HCT116 (cell line): ENCODE measurements at regions not wholly inside any gene's neighbourhood (a gene's known extent, or its start where the extent isn't known, plus 50 kb on each side); places are given as distances from the start of the nearest gene placed in this dataset.

Experiments used
- ATAC-seq: fragments of 200-7000 bp; cut with Tn5 transposase; 2 replicates; pipeline ENCODE4 v1.9.1; 2020; ENCODE audit warnings: mild to moderate bottlenecking, moderate library complexity
- BruUV-seq: library from RNA; stranded (reverse); fragments of 400-500 nt; replicated peaks from 2 replicates; lab custom pipeline; 2021; lab: Mats Ljungman, UMichigan
- CTCF ChIA-PET: fragments of 300-600 bp; sonication (Branson Sonifier 250); formaldehyde crosslinking; loops from one replicate; lab custom pipeline; 2021; ENCODE audit warnings: antibody characterized with exemption; lab: Charles Lee
- POLR2A ChIA-PET: fragments of 300-600, 350-600 bp; sonication (Branson Sonifier 250); formaldehyde crosslinking; loops from one replicate; lab custom pipeline; 2021; ENCODE audit warnings: antibody characterized with exemption; lab: Charles Lee
- RAD21 ChIA-PET, 2 experiments: fragments of 300-600 bp; sonication (Branson Sonifier 250); formaldehyde crosslinking; loops; one replicate each; lab custom pipeline; 2023; ENCODE audit warnings: low total read pairs in 2 of 2; ENCODE audit not compliant: uncharacterized antibody in 2 of 2, unreplicated experiment in 2 of 2, low non-redundant PET in 1 of 2; lab: Charles Lee
- DNase-seq: peaks from one replicate; pipeline ENCODE4 v3.0.0-alpha.2; 2010; ENCODE audit warnings: low read depth, low spot score
- H2AFZ ChIP-seq: fragments of 200-600 bp; shearing (Covaris generic), sonication (generic); 2 replicates; pipeline ENCODE4 v1.6.1; 2017; ENCODE audit warnings: low read depth, mixed run types, mixed read lengths, antibody characterized with exemption, low read length; ENCODE audit not compliant: poor library complexity, severe bottlenecking
- H3K27ac ChIP-seq: 2 replicates; pipeline ENCODE4 v1.5.1; 2012; ENCODE audit warnings: low read depth, low read length
- H3K27me3 ChIP-seq: fragments of 200-600 bp; sonication (generic); 2 replicates; pipeline ENCODE4 v1.6.1; 2016; ENCODE audit warnings: mixed run types, low read length, mixed read lengths; ENCODE audit not compliant: insufficient read depth
- H3K36me3 ChIP-seq, 2 experiments: fragments of 200-500 bp in 1 of 2; fragments of 200-600 bp in 1 of 2; sonication (Bioruptor generic) in 1 of 2; sonication (generic) in 1 of 2; 2 replicates each; pipeline versions ENCODE4 v1.5.1 to v1.6.1; 2014 to 2016; ENCODE audit warnings: low read length in 2 of 2, inconsistent platforms in 1 of 2, mixed read lengths in 1 of 2, mixed run types in 1 of 2; ENCODE audit not compliant: insufficient read depth in 2 of 2, control insufficient read depth in 1 of 2
- H3K4me1 ChIP-seq, 2 experiments: fragments of 200-600 bp in 1 of 2; sonication (generic) in 1 of 2; 2 replicates each; pipeline versions ENCODE4 v1.5.1 to v1.6.1; 2012 to 2017; ENCODE audit warnings: low read length in 2 of 2, inconsistent platforms in 1 of 2, mild to moderate bottlenecking in 1 of 2, mixed read lengths in 1 of 2, mixed run types in 1 of 2, moderate library complexity in 1 of 2; ENCODE audit not compliant: insufficient read depth in 2 of 2, control insufficient read depth in 1 of 2
- H3K4me2 ChIP-seq: fragments of 200-600 bp; sonication (generic); 2 replicates; pipeline ENCODE4 v1.6.1; 2017; ENCODE audit warnings: mixed run types, low read length, mixed read lengths
- H3K4me3 ChIP-seq, 2 experiments: fragments of 200-600 bp in 1 of 2; sonication (generic) in 1 of 2; replicated peaks in 1 of 2; 2 replicates each; pipeline ENCODE4 v1.5.1; 2011 to 2016; ENCODE audit warnings: low read length in 2 of 2, control low read depth in 1 of 2, low read depth in 1 of 2, mild to moderate bottlenecking in 1 of 2, mixed read lengths in 1 of 2, mixed run types in 1 of 2
- H3K79me2 ChIP-seq: fragments of 200-600 bp; sonication (generic); 2 replicates; pipeline ENCODE4 v1.6.1; 2017; ENCODE audit warnings: mild to moderate bottlenecking, mixed run types, low read length, moderate library complexity, mixed read lengths; ENCODE audit not compliant: insufficient read depth
- H3K9ac ChIP-seq: fragments of 200-600 bp; sonication (generic); 2 replicates; pipeline ENCODE4 v1.6.1; 2016; ENCODE audit warnings: low read length, mixed read lengths
- H3K9me2 ChIP-seq: fragments of 200-600 bp; sonication (generic), shearing (Covaris generic); 2 replicates; pipeline ENCODE4 v1.6.1; 2017; ENCODE audit warnings: mixed run types, mild to moderate bottlenecking, moderate library complexity; ENCODE audit not compliant: insufficient read depth
- H3K9me3 ChIP-seq, 2 experiments: fragments of 200-500 bp in 1 of 2; fragments of 200-600 bp in 1 of 2; sonication (Bioruptor generic) in 1 of 2; sonication (generic) in 1 of 2; 2 replicates each; pipeline ENCODE4 v1.6.1; 2014 to 2017; ENCODE audit warnings: low read length in 2 of 2, mixed read lengths in 2 of 2, inconsistent platforms in 1 of 2, low read depth in 1 of 2, mild to moderate bottlenecking in 1 of 2, mixed run types in 1 of 2, moderate library complexity in 1 of 2; ENCODE audit not compliant: control insufficient read depth in 1 of 2, insufficient read depth in 1 of 2
- H4K20me1 ChIP-seq: fragments of 200-600 bp; sonication (generic), shearing (Covaris generic); 2 replicates; pipeline ENCODE4 v1.6.1; 2017; ENCODE audit warnings: mixed run types, mild to moderate bottlenecking, moderate library complexity; ENCODE audit not compliant: insufficient read depth
- FOSL1 ChIP-seq: IDR thresholded peaks from 2 replicates; pipeline ENCODE4 v1.6.1; 2012; ENCODE audit warnings: low read depth
- POLR2A ChIP-seq: IDR thresholded peaks from 2 replicates; pipeline ENCODE4 v1.7.0; 2011; ENCODE audit warnings: borderline replicate concordance; ENCODE audit not compliant: insufficient read depth, insufficient read length; ENCODE audit errors: extremely low read depth
- SIN3A ChIP-seq: IDR thresholded peaks from 2 replicates; pipeline ENCODE4 v1.6.1; 2012; ENCODE audit warnings: low read depth
- SP1 ChIP-seq: IDR thresholded peaks from 2 replicates; pipeline ENCODE4 v1.6.1; 2012; ENCODE audit warnings: low read depth
- TCF7L2 ChIP-seq: IDR thresholded peaks from 2 replicates; pipeline ENCODE4 v1.7.0; 2011; ENCODE audit warnings: borderline replicate concordance, inconsistent platforms; ENCODE audit not compliant: insufficient read depth, insufficient read length; ENCODE audit errors: extremely low read depth
- YY1 ChIP-seq: IDR thresholded peaks from 2 replicates; pipeline ENCODE4 v1.6.1; 2011; ENCODE audit warnings: low read length, low read depth, moderate library complexity, mild to moderate bottlenecking; ENCODE audit not compliant: insufficient replicate concordance; ENCODE audit errors: extremely low read depth
- ZBTB33 ChIP-seq: IDR thresholded peaks from 2 replicates; pipeline ENCODE4 v1.6.1; 2011; ENCODE audit warnings: mild to moderate bottlenecking, low read length, moderate library complexity; ENCODE audit not compliant: insufficient replicate concordance; ENCODE audit errors: extremely low read depth
- intact Hi-C: fragments of 100-400 bp; cut with micrococcal nuclease; formaldehyde crosslinking; loops from 2 replicates; pipeline ENCODE4 v1.10.0; 2022

DNA sequence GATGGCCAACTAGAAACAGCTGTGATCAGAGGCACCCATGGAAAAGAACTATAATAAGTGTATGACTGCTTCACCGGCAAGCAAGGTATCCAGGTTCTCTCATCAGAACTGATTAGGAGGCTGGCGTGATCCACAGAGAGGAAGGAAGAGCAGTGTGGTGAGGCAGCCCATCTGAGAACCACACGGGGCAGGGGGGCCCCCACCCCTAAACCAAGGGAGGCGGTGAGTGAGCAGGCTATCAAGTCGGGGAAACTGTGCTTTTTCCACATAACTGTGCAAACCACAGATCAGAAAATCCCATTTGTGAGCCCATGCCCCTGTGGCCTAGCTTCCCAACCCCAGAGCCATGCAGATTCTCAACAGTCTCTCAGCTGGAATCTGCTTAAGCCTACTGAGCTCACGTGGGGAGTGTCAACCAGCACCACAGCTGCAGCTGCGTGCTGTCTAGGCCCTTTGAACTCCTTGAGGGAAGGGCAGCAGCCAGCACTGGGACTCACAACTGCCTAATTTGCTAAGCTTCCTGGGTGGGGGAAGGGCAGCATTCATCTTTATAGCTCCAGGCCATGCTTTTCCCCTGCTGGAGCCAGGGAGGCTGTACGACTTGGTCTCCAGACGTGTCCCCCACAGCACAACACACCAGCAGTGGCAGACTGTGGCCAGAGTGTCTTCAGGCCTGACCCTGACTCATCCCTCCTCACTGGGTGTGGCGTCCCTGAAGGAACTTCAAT, 444.4 kb upstream of the ATP2B1 start:
- Histone ChIP-seq H3K4me3 (no peak overlapping the region), H3K9me2 (no peaks in the 10 kb centered on the region), H3K27me3 (no peaks in the 10 kb centered on the region), H4K20me1 (no peaks in the 10 kb centered on the region), H3K79me2 (no peaks in the 10 kb centered on the region), H3K4me1 (peaks cover 0 to 9% of the 10 kb centered on the region in 2 experiments; a peak in 1 of 4 replicates), H3K27ac (no peak overlapping the region), H3K4me2 (peak overlapping the region; percentile 15; the same call in 1 of the 2 replicates), H2AFZ (no peak overlapping the region), H3K9ac (no peak overlapping the region), H3K36me3 (no peaks in the 10 kb centered on the region), H3K9me3 (no peaks in the 10 kb centered on the region)
- RAD21 ChIA-PET: no interaction called here
- ATAC-seq: no peak
- no peak for TF ChIP-seq TCF7L2
- no peak for TF ChIP-seq YY1
- TF ChIP-seq POLR2A: no peak
- no peak for TF ChIP-seq FOSL1
- DNase-seq: no peak
- POLR2A ChIA-PET: no interaction called here
- BruUV-seq: no TSS peak
- intact Hi-C loops: no loop called here
- CTCF ChIA-PET: no interaction called here

DNA sequence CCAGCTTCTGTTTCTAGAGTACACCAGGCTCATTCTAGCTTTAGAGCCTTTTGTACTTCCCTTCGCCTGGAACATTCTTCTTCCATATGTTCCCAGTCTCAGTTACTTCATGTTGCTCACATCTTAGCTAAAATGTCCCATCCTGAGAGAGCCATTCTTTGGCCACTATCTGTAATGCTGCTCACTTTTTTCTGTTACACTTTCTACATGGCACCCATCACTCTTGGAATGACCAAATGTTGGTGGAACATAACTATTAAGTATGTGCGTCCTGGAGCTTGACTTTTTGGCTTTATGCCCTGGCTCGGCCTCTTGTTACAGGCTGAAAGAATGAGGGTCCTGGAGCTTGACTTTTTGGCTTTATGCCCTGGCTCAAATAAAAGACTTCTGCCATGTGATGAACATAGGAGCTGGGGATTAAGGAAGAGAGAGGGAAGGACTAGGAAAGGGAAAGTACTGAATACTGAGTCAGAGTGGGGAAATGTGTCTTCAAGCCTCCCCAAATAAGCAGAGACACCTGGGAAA, 442.9 kb upstream of the ATP2B1 start:
- ChIA-PET POLR2A (no interaction called here), CTCF (no interaction called here), RAD21 (no interaction called here)
- Histone ChIP-seq H3K4me1 (peaks cover 0 to 9% of the 10 kb centered on the region in 2 experiments; a peak in 1 of 4 replicates), H3K36me3 (no peaks in the 10 kb centered on the region), H4K20me1 (no peaks in the 10 kb centered on the region), H3K27me3 (no peaks in the 10 kb centered on the region), H3K27ac (no peak overlapping the region), H3K9me2 (no peaks in the 10 kb centered on the region), H2AFZ (no peak overlapping the region), H3K4me3 (no peak overlapping the region), H3K79me2 (no peaks in the 10 kb centered on the region), H3K4me2 (no peak overlapping the region), H3K9me3 (no peaks in the 10 kb centered on the region), H3K9ac (no peak overlapping the region)
- DNase-seq: no peak
- ATAC-seq: no peak
- BruUV-seq: no TSS peak
- intact Hi-C loops: no loop called here
- TF ChIP-seq SP1: no peak
- TF ChIP-seq POLR2A: no peak
- no peak for TF ChIP-seq ZBTB33
- no peak for TF ChIP-seq SIN3A
